ENCODE measurements at regions not wholly inside any gene's neighbourhood (a gene's known extent, or its start where the extent isn't known, plus 50 kb on each side); places are given as distances from the start of the nearest gene placed in this dataset.

- DNase-seq (ENCODE audit: low read depth): no peak
- TF ChIP-seq, protein P1, sequence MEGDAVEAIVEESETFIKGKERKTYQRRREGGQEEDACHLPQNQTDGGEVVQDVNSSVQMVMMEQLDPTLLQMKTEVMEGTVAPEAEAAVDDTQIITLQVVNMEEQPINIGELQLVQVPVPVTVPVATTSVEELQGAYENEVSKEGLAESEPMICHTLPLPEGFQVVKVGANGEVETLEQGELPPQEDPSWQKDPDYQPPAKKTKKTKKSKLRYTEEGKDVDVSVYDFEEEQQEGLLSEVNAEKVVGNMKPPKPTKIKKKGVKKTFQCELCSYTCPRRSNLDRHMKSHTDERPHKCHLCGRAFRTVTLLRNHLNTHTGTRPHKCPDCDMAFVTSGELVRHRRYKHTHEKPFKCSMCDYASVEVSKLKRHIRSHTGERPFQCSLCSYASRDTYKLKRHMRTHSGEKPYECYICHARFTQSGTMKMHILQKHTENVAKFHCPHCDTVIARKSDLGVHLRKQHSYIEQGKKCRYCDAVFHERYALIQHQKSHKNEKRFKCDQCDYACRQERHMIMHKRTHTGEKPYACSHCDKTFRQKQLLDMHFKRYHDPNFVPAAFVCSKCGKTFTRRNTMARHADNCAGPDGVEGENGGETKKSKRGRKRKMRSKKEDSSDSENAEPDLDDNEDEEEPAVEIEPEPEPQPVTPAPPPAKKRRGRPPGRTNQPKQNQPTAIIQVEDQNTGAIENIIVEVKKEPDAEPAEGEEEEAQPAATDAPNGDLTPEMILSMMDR (conservative IDR thresholded peaks at IDR 0.05; ENCODE audit: low read depth, low read length): no peak
- no peak overlapping the region for H3K4me3 ChIP-seq (ENCODE audit: low read depth, low read length)
Observed at GRCh38 chr6:105495515-105495914, 92.6 kb upstream of the PREP start.

- H3K4me3 ChIP-seq (ENCODE audit: low read depth, low read length): no peak overlapping the region
- TF ChIP-seq, protein P1 (conservative IDR thresholded peaks at IDR 0.05; ENCODE audit: low read depth, low read length): no peak
- DNase-seq (ENCODE audit: low read depth): no peak
Observed at GRCh38 chr6:105494688-105495087, 91.8 kb upstream of the PREP start.

GRCh38 chr6:105493736-105494135, 90.9 kb upstream of the PREP start:
- no peak for DNase-seq (ENCODE audit: low read depth)
- TF ChIP-seq, protein P1 (conservative IDR thresholded peaks at IDR 0.05; ENCODE audit: low read depth, low read length): no peak
- no peak overlapping the region for H3K4me3 ChIP-seq (ENCODE audit: low read depth, low read length)

GRCh38 chr6:105492706-105493673, 90.1 kb upstream of the PREP start:
- DNase-seq (ENCODE audit: low read depth): no peak
- TF ChIP-seq, protein P1 (conservative IDR thresholded peaks at IDR 0.05; ENCODE audit: low read depth, low read length): no peak
- no peak overlapping the region for H3K4me3 ChIP-seq (ENCODE audit: low read depth, low read length)

GRCh38 chr6:105489216-105489530, 86.3 kb upstream of the PREP start:
- H3K4me3 ChIP-seq (ENCODE audit: low read depth, low read length): no peak overlapping the region
- TF ChIP-seq, protein P1 (conservative IDR thresholded peaks at IDR 0.05; ENCODE audit: low read depth, low read length): no peak
- no peak for DNase-seq (ENCODE audit: low read depth)

- TF ChIP-seq, protein P1 (conservative IDR thresholded peaks at IDR 0.05; ENCODE audit: low read depth, low read length): no peak
- H3K4me3 ChIP-seq (ENCODE audit: low read depth, low read length): peak overlapping the region; percentile 21
- peak; percentile 19 for DNase-seq (ENCODE audit: low read depth)
Observed at GRCh38 chr6:105488516-105489215, 85.8 kb upstream of the PREP start.

All from choroid plexus epithelial cell (primary cell).